ENCODE measurements at regions not wholly inside any gene's neighbourhood (a gene's known extent, or its start where the extent isn't known, plus 50 kb on each side); places are given as distances from the start of the nearest gene placed in this dataset.
"Not testable (repeated sequence)": the region's sequence is repeated elsewhere in the genome, so short reads cannot be mapped to it uniquely, and the experiment has no call there.

DNA sequence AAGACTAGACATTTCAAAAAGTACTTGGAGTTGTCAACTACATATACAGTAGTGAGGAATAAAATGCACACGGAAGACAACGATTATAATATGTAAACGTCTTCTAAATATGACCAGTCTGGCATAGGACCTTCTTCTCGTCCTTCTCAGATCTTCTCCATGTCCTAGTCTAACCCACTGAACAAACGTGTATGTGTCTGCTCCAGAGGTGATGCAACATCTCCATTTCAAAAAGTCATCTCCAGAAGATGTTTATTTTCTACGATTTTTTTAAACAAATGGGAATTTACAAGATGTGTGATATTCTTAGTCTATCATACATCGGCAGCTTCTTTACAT, 89.9 kb downstream of the GPX5 start:
- Histone ChIP-seq H2AFZ (ENCODE audit: low read length) (no peak overlapping the region), H3K4me1 (ENCODE audit: insufficient read depth, low read length, poor library complexity, severe bottlenecking) (no peaks in the 10 kb centered on the region), H4K20me1 (ENCODE audit: insufficient read depth, low read length, poor library complexity, severe bottlenecking) (no peaks in the 10 kb centered on the region), H3K9me2 (replicated peaks; ENCODE audit: low read depth, low read length) (no peaks in the 10 kb centered on the region), H3K4me2 (ENCODE audit: low read depth, low read length, poor library complexity, severe bottlenecking) (no peak overlapping the region), H3K9ac (ENCODE audit: low read depth, low read length, poor library complexity, severe bottlenecking) (no peak overlapping the region), H3F3A (ENCODE audit: low read depth) (no peaks in the 10 kb centered on the region), H3K9me3 (ENCODE audit: insufficient read depth, low read depth, low read length) (no peaks in the 10 kb centered on the region), H3K4me3 (ENCODE audit: low read length, poor library complexity, severe bottlenecking) (no peak overlapping the region), H3K36me3 (ENCODE audit: insufficient read depth, low read length) (no peaks in the 10 kb centered on the region), H3K27me3 (ENCODE audit: insufficient read depth, low read length, poor library complexity, severe bottlenecking) (no peaks in the 10 kb centered on the region), H3K79me2 (ENCODE audit: insufficient read depth, low read length) (no peaks in the 10 kb centered on the region)
- TF ChIP-seq, protein P1, sequence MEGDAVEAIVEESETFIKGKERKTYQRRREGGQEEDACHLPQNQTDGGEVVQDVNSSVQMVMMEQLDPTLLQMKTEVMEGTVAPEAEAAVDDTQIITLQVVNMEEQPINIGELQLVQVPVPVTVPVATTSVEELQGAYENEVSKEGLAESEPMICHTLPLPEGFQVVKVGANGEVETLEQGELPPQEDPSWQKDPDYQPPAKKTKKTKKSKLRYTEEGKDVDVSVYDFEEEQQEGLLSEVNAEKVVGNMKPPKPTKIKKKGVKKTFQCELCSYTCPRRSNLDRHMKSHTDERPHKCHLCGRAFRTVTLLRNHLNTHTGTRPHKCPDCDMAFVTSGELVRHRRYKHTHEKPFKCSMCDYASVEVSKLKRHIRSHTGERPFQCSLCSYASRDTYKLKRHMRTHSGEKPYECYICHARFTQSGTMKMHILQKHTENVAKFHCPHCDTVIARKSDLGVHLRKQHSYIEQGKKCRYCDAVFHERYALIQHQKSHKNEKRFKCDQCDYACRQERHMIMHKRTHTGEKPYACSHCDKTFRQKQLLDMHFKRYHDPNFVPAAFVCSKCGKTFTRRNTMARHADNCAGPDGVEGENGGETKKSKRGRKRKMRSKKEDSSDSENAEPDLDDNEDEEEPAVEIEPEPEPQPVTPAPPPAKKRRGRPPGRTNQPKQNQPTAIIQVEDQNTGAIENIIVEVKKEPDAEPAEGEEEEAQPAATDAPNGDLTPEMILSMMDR (conservative IDR thresholded peaks at IDR 0.05; ENCODE audit: low read length), result no peak

DNA sequence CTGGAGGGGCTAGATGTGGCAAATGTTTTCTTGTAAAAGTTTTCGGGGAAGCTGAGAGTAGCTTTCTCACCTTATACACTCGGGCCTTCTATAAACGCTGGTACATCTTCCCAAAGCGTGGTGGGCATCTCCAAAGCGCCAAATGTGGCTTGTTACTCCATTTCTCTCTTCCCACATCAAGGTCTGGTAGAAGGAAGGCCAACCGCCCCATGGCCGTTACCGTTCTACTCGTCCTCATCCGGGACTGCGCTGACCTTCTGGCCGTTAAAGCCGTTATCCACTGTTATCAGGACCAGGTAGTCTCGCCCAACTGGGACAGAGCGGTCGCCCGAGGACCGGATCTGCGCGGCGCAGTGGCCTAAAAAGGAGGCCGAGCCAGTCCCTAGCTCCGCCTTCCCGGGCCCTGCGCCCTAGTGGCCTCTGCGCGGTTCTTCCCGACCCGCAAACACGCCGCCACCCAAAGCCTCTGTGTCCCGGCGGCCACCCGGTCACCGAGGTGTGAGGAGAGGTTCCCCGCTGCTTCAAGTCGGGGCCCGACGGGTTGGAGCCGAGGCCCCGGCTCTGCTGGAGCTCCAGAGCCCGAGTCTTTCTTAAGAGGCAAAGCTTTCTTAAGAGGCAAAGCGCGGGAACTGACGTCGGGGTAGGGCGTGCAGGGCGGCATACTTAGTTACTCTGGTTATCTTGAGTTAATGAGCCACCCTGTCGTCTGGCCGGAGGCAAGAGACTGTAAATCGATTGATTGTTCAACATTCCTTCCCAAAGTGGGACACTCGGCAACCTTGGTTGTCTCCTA, 90.5 kb downstream of the GPX5 start:
- Histone ChIP-seq H3F3A (ENCODE audit: low read depth) (no peaks in the 10 kb centered on the region), H3K27me3 (ENCODE audit: insufficient read depth, low read length, poor library complexity, severe bottlenecking) (no peaks in the 10 kb centered on the region), H2AFZ (ENCODE audit: low read length) (no peak overlapping the region), H3K4me1 (ENCODE audit: insufficient read depth, low read length, poor library complexity, severe bottlenecking) (no peaks in the 10 kb centered on the region), H3K4me3 (ENCODE audit: low read length, poor library complexity, severe bottlenecking) (no peak overlapping the region), H3K79me2 (ENCODE audit: insufficient read depth, low read length) (no peaks in the 10 kb centered on the region), H3K9me3 (ENCODE audit: insufficient read depth, low read depth, low read length) (no peaks in the 10 kb centered on the region), H3K9ac (ENCODE audit: low read depth, low read length, poor library complexity, severe bottlenecking) (no peak overlapping the region), H3K9me2 (replicated peaks; ENCODE audit: low read depth, low read length) (no peaks in the 10 kb centered on the region), H3K36me3 (ENCODE audit: insufficient read depth, low read length) (no peaks in the 10 kb centered on the region), H3K4me2 (ENCODE audit: low read depth, low read length, poor library complexity, severe bottlenecking) (no peak overlapping the region), H4K20me1 (ENCODE audit: insufficient read depth, low read length, poor library complexity, severe bottlenecking) (no peaks in the 10 kb centered on the region)
- TF ChIP-seq, protein P1 (conservative IDR thresholded peaks at IDR 0.05; ENCODE audit: low read length), result no peak

DNA sequence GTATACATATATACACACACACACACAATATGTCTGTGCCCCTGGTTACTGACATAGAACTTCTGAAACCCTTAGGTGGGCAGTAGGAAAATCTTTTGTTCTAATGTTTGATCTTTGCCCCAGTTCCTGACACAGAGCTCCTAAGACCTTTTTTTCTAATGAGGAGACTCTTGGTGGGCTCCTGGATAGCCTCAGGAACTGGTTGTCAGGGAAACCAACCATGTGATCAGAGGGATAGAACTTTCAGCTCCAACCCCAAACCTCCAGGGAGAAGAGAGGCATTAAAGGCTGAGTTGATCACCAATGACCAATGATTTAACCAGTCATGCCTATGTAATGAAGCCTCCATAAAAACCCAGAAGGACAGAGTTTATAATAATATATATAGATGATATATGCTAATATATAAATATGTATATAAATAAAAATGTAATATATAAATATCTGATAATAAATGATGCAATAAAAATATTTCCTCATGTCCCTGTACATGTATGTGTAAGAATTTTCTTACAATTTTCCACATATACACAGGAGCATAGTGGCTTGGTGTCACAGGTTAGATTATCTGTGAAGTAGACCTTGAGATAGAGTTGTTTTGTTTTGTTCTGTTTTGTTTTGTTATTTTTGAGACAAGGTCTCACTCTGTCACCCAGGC, 93.3 kb downstream of the GPX5 start:
- no peaks in the 10 kb centered on the region for H3F3A ChIP-seq (ENCODE audit: low read depth)
- H2AFZ ChIP-seq (ENCODE audit: low read length), result no peak overlapping the region
- H3K4me2 ChIP-seq (ENCODE audit: low read depth, low read length, poor library complexity, severe bottlenecking), result no peak overlapping the region
- no peak overlapping the region for H3K9ac ChIP-seq (ENCODE audit: low read depth, low read length, poor library complexity, severe bottlenecking)
- no peak for TF ChIP-seq EZH2phosphoT487 (IDR thresholded peaks at IDR 0.05; ENCODE audit: borderline replicate concordance)
- TF ChIP-seq, protein P1 (conservative IDR thresholded peaks at IDR 0.05; ENCODE audit: low read length), result no peak
- no peak overlapping the region for H3K4me3 ChIP-seq (ENCODE audit: low read length, poor library complexity, severe bottlenecking)
- H3K4me1 ChIP-seq (ENCODE audit: insufficient read depth, low read length, poor library complexity, severe bottlenecking), result no peaks in the 10 kb centered on the region
- no peaks in the 10 kb centered on the region for H3K9me2 ChIP-seq (replicated peaks; ENCODE audit: low read depth, low read length)
- H3K27me3 ChIP-seq (ENCODE audit: insufficient read depth, low read length, poor library complexity, severe bottlenecking), result no peaks in the 10 kb centered on the region
- H3K36me3 ChIP-seq (ENCODE audit: insufficient read depth, low read length), result no peaks in the 10 kb centered on the region
- H3K79me2 ChIP-seq (ENCODE audit: insufficient read depth, low read length), result no peaks in the 10 kb centered on the region
- H4K20me1 ChIP-seq (ENCODE audit: insufficient read depth, low read length, poor library complexity, severe bottlenecking), result no peaks in the 10 kb centered on the region
- H3K9me3 ChIP-seq (ENCODE audit: insufficient read depth, low read depth, low read length), result no peaks in the 10 kb centered on the region

DNA sequence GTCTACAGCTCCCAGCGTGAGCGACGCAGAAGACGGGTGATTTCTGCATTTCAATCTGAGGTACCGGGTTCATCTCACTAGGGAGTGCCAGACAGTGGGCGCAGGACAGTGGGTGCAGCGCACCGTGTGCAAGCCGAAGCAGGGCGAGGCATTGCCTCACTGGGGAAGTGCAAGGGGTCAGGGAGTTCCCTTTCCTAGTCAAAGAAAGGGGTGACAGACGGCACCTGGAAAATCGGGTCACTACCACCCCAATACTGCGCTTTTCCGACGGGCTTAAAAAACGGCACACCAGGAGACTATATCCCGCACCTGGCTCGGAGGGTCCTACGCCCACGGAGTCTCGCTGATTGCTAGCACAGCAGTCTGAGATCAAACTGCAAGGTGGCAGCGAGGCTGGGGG, 95.6 kb downstream of the GPX5 start:
- H3K4me1 ChIP-seq (ENCODE audit: insufficient read depth, low read length, poor library complexity, severe bottlenecking); H3F3A ChIP-seq (ENCODE audit: low read depth); H3K4me3 ChIP-seq (ENCODE audit: low read length, poor library complexity, severe bottlenecking); H3K79me2 ChIP-seq (ENCODE audit: insufficient read depth, low read length); H3K36me3 ChIP-seq (ENCODE audit: insufficient read depth, low read length); H3K4me2 ChIP-seq (ENCODE audit: low read depth, low read length, poor library complexity, severe bottlenecking); H4K20me1 ChIP-seq (ENCODE audit: insufficient read depth, low read length, poor library complexity, severe bottlenecking); H3K9me3 ChIP-seq (ENCODE audit: insufficient read depth, low read depth, low read length); H3K9ac ChIP-seq (ENCODE audit: low read depth, low read length, poor library complexity, severe bottlenecking); H3K27me3 ChIP-seq (ENCODE audit: insufficient read depth, low read length, poor library complexity, severe bottlenecking); H3K9me2 ChIP-seq (replicated peaks; ENCODE audit: low read depth, low read length); H2AFZ ChIP-seq (ENCODE audit: low read length): not testable (repeated sequence)

DNA sequence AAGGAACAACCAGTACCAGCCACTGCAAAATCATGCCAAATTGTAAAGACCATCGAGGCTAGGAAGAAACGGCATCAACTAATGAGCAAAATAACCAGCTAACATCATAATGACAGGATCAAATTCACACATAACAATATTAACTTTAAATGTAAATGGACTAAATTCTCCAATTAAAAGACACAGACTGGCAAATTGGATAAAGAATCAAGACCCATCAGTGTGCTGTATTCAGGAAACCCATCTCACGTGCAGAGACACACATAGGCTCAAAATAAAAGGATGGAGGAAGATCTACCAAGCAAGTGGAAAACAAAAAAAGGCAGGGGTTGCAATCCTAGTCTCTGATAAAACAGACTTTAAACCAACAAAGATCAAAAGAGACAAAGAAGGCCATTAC, 97.6 kb downstream of the GPX5 start:
- H3K9ac ChIP-seq (ENCODE audit: low read depth, low read length, poor library complexity, severe bottlenecking); H3K4me2 ChIP-seq (ENCODE audit: low read depth, low read length, poor library complexity, severe bottlenecking); H3K79me2 ChIP-seq (ENCODE audit: insufficient read depth, low read length); H3K9me3 ChIP-seq (ENCODE audit: insufficient read depth, low read depth, low read length); H3K27me3 ChIP-seq (ENCODE audit: insufficient read depth, low read length, poor library complexity, severe bottlenecking); H4K20me1 ChIP-seq (ENCODE audit: insufficient read depth, low read length, poor library complexity, severe bottlenecking); H2AFZ ChIP-seq (ENCODE audit: low read length); H3F3A ChIP-seq (ENCODE audit: low read depth); H3K4me3 ChIP-seq (ENCODE audit: low read length, poor library complexity, severe bottlenecking); H3K36me3 ChIP-seq (ENCODE audit: insufficient read depth, low read length); H3K4me1 ChIP-seq (ENCODE audit: insufficient read depth, low read length, poor library complexity, severe bottlenecking); H3K9me2 ChIP-seq (replicated peaks; ENCODE audit: low read depth, low read length): not testable (repeated sequence)
